Stomach (tissue), 8 donors: ENCODE measurements at regions not wholly inside any gene's neighbourhood (a gene's known extent, or its start where the extent isn't known, plus 50 kb on each side); places are given as distances from the start of the nearest gene placed in this dataset.

Source experiments
- DNase-seq, 2 donors: peaks; one replicate each; pipeline versions ENCODE4 v3.0.0 to v3.0.0-alpha.2; 2013 to 2019
- H3K27ac ChIP-seq, 5 donors: fragments of 200-600 bp in 4 of 5; sonication (generic) in 4 of 5; one replicate each; pipeline ENCODE4 v1.5.1; 2013 to 2019; ENCODE audit warnings: mild to moderate bottlenecking in 1 of 5, moderate library complexity in 1 of 5
- H3K27me3 ChIP-seq, 3 donors: fragments of 200-600 bp; sonication (generic); one replicate each; pipeline ENCODE4 v1.5.1; 2017 to 2019; ENCODE audit warnings: mixed run types in 1 of 3
- H3K36me3 ChIP-seq, 4 donors: fragments of 200-600 bp; sonication (generic); 1 replicate in 3 of 4; 2 replicates in 1 of 4; pipeline ENCODE4 v1.5.1; 2016 to 2019
- H3K4me1 ChIP-seq, 4 donors: fragments of 200-600 bp; sonication (generic); one replicate each; pipeline ENCODE4 v1.5.1; 2016 to 2019
- H3K4me3 ChIP-seq, 4 donors: fragments of 200-600 bp; sonication (generic) in 3 of 4; one replicate each; pipeline ENCODE4 v1.5.1; 2016 to 2019; ENCODE audit warnings: mild to moderate bottlenecking in 1 of 4
- H3K9me3 ChIP-seq, 4 donors: fragments of 200-600 bp; sonication (generic); one replicate each; pipeline ENCODE4 v1.5.1; 2016 to 2019
- CTCF ChIP-seq, 7 experiments: fragments of 450-650 bp in 4 of 7; fragments of 200-600 bp in 3 of 7; sonication (generic) in 3 of 7; IDR thresholded peaks; one replicate each; pipeline ENCODE4 v1.5.1; 2016 to 2019; ENCODE audit warnings: antibody characterized with exemption in 7 of 7, control low read depth in 2 of 7, mild to moderate bottlenecking in 1 of 7
- EP300 ChIP-seq: sonication (generic); formaldehyde crosslinking; IDR thresholded peaks from one replicate; pipeline ENCODE4 v1.6.1; 2017; ENCODE audit warnings: antibody characterized with exemption
- POLR2A ChIP-seq, 4 donors: fragments of 450-650 bp; IDR thresholded peaks; one replicate each; pipeline ENCODE4 v1.6.1; 2016; ENCODE audit warnings: antibody characterized with exemption in 4 of 4, control low read depth in 2 of 4, mild to moderate bottlenecking in 1 of 4, moderate library complexity in 1 of 4
- POLR2AphosphoS5 ChIP-seq, 3 donors: sonication (generic); formaldehyde crosslinking; IDR thresholded peaks; one replicate each; pipeline ENCODE4 v1.6.1; 2016; ENCODE audit warnings: antibody characterized with exemption in 3 of 3
- WGBS, 5 donors: extraction: QIAGEN DNeasy Blood & Tissue Kit in 3 of 5; methylation state at CpG; one replicate each; pipeline versions ENCODE4 v1.1.5 to v1.1.7; 2013 to 2018; 5-methylcytosine and 5-hydroxymethylcytosine counted together
- intact Hi-C: fragments of 100-400 bp; cut with DNase I; formaldehyde crosslinking; loops from one replicate; pipeline ENCODE4 v1.15.1; 2023; ENCODE audit warnings: low total_unique reads
- donor health status: healthy with polysubstance abuse.
- donor health status: Bipolar disorder and iron deficiency.
- donor health status: healthy.

GRCh38 chr6:98657764-98658163 is 176.6 kb upstream of the POU3F2 start:
- no peak overlapping the region for H3K4me3 ChIP-seq
- no peaks in the 10 kb centered on the region for H3K36me3 ChIP-seq
- no peaks in the 10 kb centered on the region for H3K9me3 ChIP-seq
- H3K27me3 ChIP-seq: no peaks in the 10 kb centered on the region
- DNase-seq: peak in 1 of 2 donors; percentile 78
- no peaks in the 10 kb centered on the region for H3K4me1 ChIP-seq
- intact Hi-C loops: no loop called here
- H3K27ac ChIP-seq: no peak overlapping the region
- 46 to 58% (median 54%) methylated on average over 5 of the region's 5 CpGs for WGBS, 5 donors
- TF ChIP-seq POLR2A (IDR thresholded peaks at IDR 0.05) (no peak), EP300 (no peak), POLR2AphosphoS5 (IDR thresholded peaks at IDR 0.05) (no peak), CTCF (IDR thresholded peaks at IDR 0.05) (no peak)

GRCh38 chr6:98669371-98669770 is 165.0 kb upstream of the POU3F2 start:
- intact Hi-C loops: no loop called here

GRCh38 chr6:98670045-98670746 is 164.2 kb upstream of the POU3F2 start:
- H3K4me1 ChIP-seq: no peaks in the 10 kb centered on the region

More at GRCh38 chr6:98669371-98669770, 165.0 kb upstream of the POU3F2 start:
- no peaks in the 10 kb centered on the region for H3K36me3 ChIP-seq
- no peak for TF ChIP-seq EP300
- no peak for TF ChIP-seq POLR2A (IDR thresholded peaks at IDR 0.05)
- no peak for TF ChIP-seq POLR2AphosphoS5 (IDR thresholded peaks at IDR 0.05)
- no peak overlapping the region for H3K4me3 ChIP-seq
- no peak overlapping the region for H3K27ac ChIP-seq
- H3K9me3 ChIP-seq: no peaks in the 10 kb centered on the region
- H3K4me1 ChIP-seq: no peaks in the 10 kb centered on the region
- no peaks in the 10 kb centered on the region for H3K27me3 ChIP-seq
- no peak for DNase-seq

GRCh38 chr6:98672681-98673475 is 161.5 kb upstream of the POU3F2 start:
- no peaks in the 10 kb centered on the region for H3K36me3 ChIP-seq
- no peaks in the 10 kb centered on the region for H3K4me1 ChIP-seq
- WGBS, 5 donors: 55 to 84% (median 82%) methylated on average over 1 of the region's 1 CpG
- H3K27me3 ChIP-seq: no peaks in the 10 kb centered on the region
- no peak overlapping the region for H3K4me3 ChIP-seq
- no peak for DNase-seq
- no peaks in the 10 kb centered on the region for H3K9me3 ChIP-seq
- TF ChIP-seq POLR2AphosphoS5 (IDR thresholded peaks at IDR 0.05) (no peak), POLR2A (IDR thresholded peaks at IDR 0.05) (no peak), EP300 (no peak), CTCF (IDR thresholded peaks at IDR 0.05) (no peak)
- intact Hi-C loops: no loop called here
- no peak overlapping the region for H3K27ac ChIP-seq

More at GRCh38 chr6:98670045-98670746, 164.2 kb upstream of the POU3F2 start:
- intact Hi-C loops: no loop called here
- Histone ChIP-seq H3K9me3 (no peaks in the 10 kb centered on the region), H3K4me3 (no peak overlapping the region), H3K27me3 (no peaks in the 10 kb centered on the region), H3K27ac (no peak overlapping the region), H3K36me3 (no peaks in the 10 kb centered on the region)
- WGBS, 5 donors: 42 to 65% (median 51%) methylated on average over 3 of the region's 3 CpGs
- TF ChIP-seq CTCF (IDR thresholded peaks at IDR 0.05) (no peak), POLR2A (IDR thresholded peaks at IDR 0.05) (no peak), POLR2AphosphoS5 (IDR thresholded peaks at IDR 0.05) (no peak)
- no peak for DNase-seq
